NCI-H748 (cell line): ENCODE measurements at regions not wholly inside any gene's neighbourhood (a gene's known extent, or its start where the extent isn't known, plus 50 kb on each side); places are given as distances from the start of the nearest gene placed in this dataset.

Experiments
- DNase-seq: peaks from one replicate; lab custom pipeline; 2025; ENCODE audit not compliant: unreplicated experiment; lab: John Stamatoyannopoulos, UW

DNA sequence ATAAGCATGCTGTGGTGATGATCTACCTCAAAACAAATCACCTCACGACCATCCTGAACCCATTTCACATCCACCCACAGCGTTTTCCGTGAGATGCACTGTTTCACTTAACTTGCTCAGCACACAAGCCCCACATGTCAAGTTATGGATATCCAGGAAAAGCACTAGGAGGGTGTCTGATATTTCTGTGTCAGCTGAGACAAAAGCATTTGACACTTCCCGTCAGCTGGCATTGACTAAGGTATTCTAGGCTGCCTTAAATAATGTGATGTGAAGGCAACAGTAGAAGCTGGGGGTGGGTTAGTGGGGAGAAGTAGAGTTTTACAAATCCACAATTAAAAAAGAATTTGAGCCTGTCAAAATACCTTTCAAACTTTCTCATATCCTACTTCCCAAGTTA is 68.7 kb upstream of the MDFIC start:
- no peak for DNase-seq

DNA sequence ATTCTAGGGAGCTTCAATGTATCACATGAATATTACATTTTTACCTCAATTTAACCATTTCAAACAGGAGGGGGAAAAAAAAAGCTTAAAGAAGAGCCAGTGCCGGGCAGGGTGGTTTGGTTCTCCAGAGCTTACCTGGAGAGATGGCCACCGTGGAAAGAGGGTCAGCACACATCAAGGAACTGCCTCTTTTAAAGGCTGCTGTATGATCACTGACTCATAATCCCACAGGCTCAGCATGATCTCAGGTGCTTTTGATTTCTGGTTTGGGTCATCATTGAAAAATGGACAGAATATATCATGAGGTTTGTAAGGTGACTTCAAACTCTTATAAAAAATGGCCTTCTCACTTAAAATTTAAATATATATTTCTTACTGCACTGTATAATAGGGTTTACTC is 67.5 kb upstream of the MDFIC start:
- DNase-seq: no peak

DNA sequence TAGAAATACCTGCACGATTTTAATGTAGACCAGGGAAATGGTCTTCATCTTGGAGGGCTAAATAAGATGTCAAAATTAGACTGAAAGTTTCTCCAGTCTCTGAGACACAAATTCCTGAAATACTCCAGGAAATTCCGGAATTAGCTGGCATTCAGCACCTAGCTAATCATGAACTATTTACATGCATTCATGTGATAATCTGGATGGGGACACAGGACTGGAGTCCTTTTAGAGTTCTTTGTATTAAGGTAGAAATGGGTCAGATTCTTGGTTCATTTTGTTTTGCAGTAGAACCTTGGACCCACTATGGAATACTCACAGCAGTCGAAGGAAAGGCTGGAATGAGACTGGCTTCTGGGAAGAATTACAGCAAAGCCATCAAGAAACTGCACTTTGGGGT is 65.3 kb upstream of the MDFIC start:
- DNase-seq: no peak

DNA sequence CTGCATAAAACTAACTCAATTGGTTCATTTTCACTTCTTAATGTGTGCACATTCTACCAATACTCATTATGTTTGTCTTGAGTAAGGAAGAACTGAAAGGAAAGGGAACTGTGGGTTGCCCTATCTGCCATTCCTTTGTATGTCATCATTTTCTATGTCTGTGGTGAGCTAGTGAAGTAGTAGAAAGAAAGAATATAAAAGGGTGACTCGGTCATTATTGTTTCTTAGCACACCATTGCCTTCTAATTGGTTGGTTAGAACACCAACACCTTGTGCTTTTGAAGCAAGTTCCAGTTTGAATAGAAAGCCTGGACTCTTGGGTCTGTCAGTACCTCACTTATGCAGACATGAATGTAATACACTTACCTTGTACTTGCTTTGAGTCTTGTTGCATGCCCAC is 64.3 kb upstream of the MDFIC start:
- DNase-seq: no peak

DNA sequence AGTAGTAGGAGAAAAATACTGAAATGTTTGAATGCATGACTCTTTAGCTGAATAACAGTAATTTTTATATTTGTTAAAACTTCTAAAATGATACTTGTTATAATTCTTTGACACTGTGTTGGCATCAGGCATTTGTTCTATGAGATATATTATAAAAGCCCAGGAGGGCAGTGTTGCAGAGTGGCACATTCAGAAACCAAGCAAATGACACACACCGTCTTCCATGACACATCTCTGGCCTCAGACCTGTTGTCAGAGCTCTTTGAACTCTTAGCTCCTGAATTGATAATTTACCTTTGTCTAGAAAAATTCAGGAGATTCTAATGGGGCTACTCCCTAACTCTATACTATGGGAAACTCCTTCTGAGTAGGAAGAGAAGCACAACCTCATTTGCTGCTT is 62.4 kb upstream of the MDFIC start:
- no peak for DNase-seq

DNA sequence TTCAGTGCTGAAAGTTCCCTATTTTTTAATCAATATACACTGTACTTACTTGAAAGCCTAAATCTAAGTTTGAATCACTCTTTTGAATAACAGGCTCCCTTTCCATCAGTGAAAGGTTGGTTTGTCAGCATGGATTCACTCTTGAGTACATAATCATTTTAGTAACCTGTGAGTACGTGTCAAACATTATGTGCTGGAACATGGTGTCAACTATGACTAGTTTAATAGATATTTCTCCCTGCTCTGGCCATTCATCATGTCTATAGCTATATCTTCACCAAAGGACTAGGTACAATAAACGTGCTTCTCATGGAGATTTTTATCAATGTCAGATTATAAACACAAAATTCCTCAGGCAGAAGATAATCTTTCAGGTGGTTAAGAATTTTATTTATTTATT is 61.7 kb upstream of the MDFIC start:
- DNase-seq: no peak

DNA sequence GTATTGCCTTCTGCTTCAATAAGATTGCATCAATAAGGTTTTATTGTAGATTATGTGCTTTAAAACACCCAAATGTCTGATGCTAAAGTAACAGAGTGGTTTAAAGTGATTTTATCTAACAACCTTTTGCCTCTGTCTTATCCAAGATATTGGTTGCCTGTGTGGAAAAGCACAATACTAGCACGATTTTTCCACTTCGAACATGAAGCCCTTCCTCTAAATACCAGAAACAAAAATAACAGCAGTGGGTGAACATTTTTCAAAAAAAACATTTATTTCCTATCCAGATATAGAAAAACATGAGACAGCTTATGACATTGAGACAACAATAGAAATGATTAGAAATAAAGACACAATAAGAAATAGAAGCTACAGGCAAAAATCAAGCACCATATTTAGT is 59.5 kb upstream of the MDFIC start:
- DNase-seq: no peak

DNA sequence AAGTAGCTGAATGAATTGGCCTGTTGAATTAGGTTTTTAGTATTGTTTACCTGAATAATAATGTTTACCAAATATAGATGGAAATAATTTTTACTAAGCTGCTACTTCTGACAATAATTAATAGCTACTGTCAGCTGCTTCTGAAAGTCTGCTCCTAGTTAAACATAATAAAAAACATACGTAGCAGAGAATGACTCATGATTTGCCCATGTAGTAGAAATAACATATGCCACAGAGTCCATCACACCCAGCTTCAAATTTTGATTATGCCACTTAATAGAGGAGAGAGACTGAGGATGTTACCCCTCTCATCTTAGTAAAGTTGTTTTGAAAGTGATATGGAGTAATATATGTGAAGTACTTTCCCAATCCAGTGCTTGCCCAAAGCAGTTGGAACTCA is 57.6 kb upstream of the MDFIC start:
- DNase-seq: no peak

DNA sequence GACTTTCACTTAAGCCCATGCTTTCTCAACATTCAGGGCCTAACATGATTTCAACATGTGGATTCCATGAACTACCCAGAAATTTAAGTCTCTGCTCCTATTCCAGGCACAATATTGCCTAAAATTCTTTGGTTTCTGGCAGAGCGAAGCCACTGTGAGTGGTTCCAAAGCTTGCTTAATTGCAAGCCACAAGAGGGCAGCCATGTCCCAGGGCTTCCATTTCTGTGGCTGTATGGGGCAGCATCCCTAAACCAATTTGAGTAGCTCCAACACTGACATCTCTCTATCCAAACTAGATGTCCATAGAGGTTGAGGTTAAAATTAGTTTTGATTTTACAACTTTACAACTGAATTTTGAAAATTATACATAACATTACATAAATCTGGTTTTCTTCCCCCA is 56.3 kb upstream of the MDFIC start:
- DNase-seq: peak; percentile 57
